HepG2 (cell line): ENCODE measurements at regions not wholly inside any gene's neighbourhood (a gene's known extent, or its start where the extent isn't known, plus 50 kb on each side); places are given as distances from the start of the nearest gene placed in this dataset.

Experiments
- AGO2 ChIP-seq: fragments of 200-400 bp; formaldehyde crosslinking; optimal IDR thresholded peaks from 2 replicates; pipeline ENCODE3; 2017; ENCODE audit warnings: mild to moderate bottlenecking, low read depth, low read length, moderate library complexity
- LCORL ChIP-seq, 2 experiments: fragments of 450-650 bp in 1 of 2; sonication (generic) in 1 of 2; formaldehyde crosslinking in 1 of 2; IDR thresholded peaks; 2 replicates each; pipeline versions ENCODE4 v1.5.0 to v1.6.1; 2017 to 2020; ENCODE audit warnings: antibody characterized with exemption in 1 of 2, missing genetic modification reagents in 1 of 2
- MZF1 ChIP-seq: sonication (generic); formaldehyde crosslinking; IDR thresholded peaks from 2 replicates; pipeline ENCODE4 v1.8.1; 2023; ENCODE audit warnings: mild to moderate bottlenecking, missing genetic modification reagents, borderline replicate concordance
- POLR2A ChIP-seq, 2 experiments: IDR thresholded peaks; 2 replicates each; pipeline ENCODE4 v1.6.1; 2011; ENCODE audit warnings: low read depth in 2 of 2, low read length in 2 of 2, mild to moderate bottlenecking in 1 of 2, moderate library complexity in 1 of 2; ENCODE audit not compliant: insufficient read depth in 1 of 2
- TAF1 ChIP-seq: sonication (generic); formaldehyde crosslinking; IDR thresholded peaks from 2 replicates; pipeline ENCODE4 v1.4.0; 2020; ENCODE audit warnings: missing genetic modification reagents
- ZNF232 ChIP-seq: sonication (generic); formaldehyde crosslinking; IDR thresholded peaks from 2 replicates; pipeline ENCODE4 v1.4.0; 2020; ENCODE audit warnings: missing genetic modification reagents, borderline replicate concordance
- ZNF317 ChIP-seq: sonication (generic); formaldehyde crosslinking; IDR thresholded peaks from 2 replicates; pipeline ENCODE4 v1.5.0; 2020; ENCODE audit warnings: mild to moderate bottlenecking, missing genetic modification reagents
- ZNF354B ChIP-seq: sonication (generic); formaldehyde crosslinking; IDR thresholded peaks from 2 replicates; pipeline ENCODE4 v1.8.0; 2022; ENCODE audit warnings: mild to moderate bottlenecking, missing genetic modification reagents
- ZNF589 ChIP-seq: sonication (generic); formaldehyde crosslinking; conservative IDR thresholded peaks from 2 replicates; pipeline ENCODE4 v1.8.0; 2022; ENCODE audit warnings: mild to moderate bottlenecking, moderate library complexity, missing genetic modification reagents
- TF ChIP-seq, protein P1 (sequence below): sonication (generic); formaldehyde crosslinking; IDR thresholded peaks from 2 replicates; pipeline ENCODE4 v1.5.0; 2020; ENCODE audit warnings: mild to moderate bottlenecking, missing genetic modification reagents, moderate library complexity
- TF ChIP-seq, protein P2 (sequence below): sonication (generic); formaldehyde crosslinking; IDR thresholded peaks from 2 replicates; pipeline ENCODE4 v1.5.0; 2020; ENCODE audit warnings: mild to moderate bottlenecking, missing genetic modification reagents
- TF ChIP-seq, protein P3 (sequence below): sonication (generic); formaldehyde crosslinking; IDR thresholded peaks from 2 replicates; pipeline ENCODE4 v1.8.1; 2022; ENCODE audit warnings: mild to moderate bottlenecking, missing genetic modification reagents
- TF ChIP-seq, protein P4 (sequence below): sonication (generic); formaldehyde crosslinking; IDR thresholded peaks from 2 replicates; pipeline ENCODE4 v1.4.0; 2020; ENCODE audit warnings: low read depth, mild to moderate bottlenecking, missing genetic modification reagents
- TF ChIP-seq, protein P5 (sequence below): sonication (generic); formaldehyde crosslinking; IDR thresholded peaks from 2 replicates; pipeline ENCODE4 v1.4.0; 2020; ENCODE audit warnings: missing genetic modification reagents

DNA sequence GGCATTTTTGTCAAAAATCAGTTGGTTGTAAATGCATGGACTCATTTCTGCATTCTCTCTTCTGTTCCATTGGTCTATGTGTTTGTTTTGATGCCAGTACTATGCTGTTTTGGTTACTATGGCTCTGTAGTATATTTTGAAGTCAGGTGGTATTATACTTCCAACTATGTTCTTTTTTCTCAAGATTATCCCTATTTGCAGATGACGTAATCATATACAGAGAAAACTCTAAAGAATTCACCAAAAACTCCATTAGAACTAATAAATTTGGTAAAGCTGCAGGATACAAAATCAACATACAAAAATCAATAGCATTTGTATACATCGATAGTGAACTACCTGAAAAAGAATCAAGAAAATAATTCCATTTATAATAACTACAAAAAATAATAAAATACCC lies 253.1 kb upstream of the NEGR1 start:
- TF ChIP-seq, protein P1, sequence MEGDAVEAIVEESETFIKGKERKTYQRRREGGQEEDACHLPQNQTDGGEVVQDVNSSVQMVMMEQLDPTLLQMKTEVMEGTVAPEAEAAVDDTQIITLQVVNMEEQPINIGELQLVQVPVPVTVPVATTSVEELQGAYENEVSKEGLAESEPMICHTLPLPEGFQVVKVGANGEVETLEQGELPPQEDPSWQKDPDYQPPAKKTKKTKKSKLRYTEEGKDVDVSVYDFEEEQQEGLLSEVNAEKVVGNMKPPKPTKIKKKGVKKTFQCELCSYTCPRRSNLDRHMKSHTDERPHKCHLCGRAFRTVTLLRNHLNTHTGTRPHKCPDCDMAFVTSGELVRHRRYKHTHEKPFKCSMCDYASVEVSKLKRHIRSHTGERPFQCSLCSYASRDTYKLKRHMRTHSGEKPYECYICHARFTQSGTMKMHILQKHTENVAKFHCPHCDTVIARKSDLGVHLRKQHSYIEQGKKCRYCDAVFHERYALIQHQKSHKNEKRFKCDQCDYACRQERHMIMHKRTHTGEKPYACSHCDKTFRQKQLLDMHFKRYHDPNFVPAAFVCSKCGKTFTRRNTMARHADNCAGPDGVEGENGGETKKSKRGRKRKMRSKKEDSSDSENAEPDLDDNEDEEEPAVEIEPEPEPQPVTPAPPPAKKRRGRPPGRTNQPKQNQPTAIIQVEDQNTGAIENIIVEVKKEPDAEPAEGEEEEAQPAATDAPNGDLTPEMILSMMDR (CRISPR knock-in tag), result no peak
- no peak for TF ChIP-seq POLR2A (IDR thresholded peaks at IDR 0.05; ENCODE audit: insufficient read depth in 1 of 2, low read depth in 2 of 2, low read length in 2 of 2)
- TF ChIP-seq, protein P2, sequence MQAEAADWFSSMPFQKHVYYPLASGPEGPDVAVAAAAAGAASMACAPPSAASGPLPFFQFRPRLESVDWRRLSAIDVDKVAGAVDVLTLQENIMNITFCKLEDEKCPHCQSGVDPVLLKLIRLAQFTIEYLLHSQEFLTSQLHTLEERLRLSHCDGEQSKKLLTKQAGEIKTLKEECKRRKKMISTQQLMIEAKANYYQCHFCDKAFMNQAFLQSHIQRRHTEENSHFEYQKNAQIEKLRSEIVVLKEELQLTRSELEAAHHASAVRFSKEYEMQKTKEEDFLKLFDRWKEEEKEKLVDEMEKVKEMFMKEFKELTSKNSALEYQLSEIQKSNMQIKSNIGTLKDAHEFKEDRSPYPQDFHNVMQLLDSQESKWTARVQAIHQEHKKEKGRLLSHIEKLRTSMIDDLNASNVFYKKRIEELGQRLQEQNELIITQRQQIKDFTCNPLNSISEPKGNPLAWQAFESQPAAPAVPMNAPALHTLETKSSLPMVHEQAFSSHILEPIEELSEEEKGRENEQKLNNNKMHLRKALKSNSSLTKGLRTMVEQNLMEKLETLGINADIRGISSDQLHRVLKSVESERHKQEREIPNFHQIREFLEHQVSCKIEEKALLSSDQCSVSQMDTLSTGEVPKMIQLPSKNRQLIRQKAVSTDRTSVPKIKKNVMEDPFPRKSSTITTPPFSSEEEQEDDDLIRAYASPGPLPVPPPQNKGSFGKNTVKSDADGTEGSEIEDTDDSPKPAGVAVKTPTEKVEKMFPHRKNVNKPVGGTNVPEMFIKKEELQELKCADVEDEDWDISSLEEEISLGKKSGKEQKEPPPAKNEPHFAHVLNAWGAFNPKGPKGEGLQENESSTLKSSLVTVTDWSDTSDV (CRISPR knock-in tag), result no peak
- no peak for TF ChIP-seq MZF1 (CRISPR knock-in tag)
- TF ChIP-seq LCORL (IDR thresholded peaks at IDR 0.05), result no peak
- TF ChIP-seq LCORL (CRISPR knock-in tag; IDR thresholded peaks at IDR 0.05), result no peak
- no peak for TF ChIP-seq AGO2
- TF ChIP-seq, protein P3, sequence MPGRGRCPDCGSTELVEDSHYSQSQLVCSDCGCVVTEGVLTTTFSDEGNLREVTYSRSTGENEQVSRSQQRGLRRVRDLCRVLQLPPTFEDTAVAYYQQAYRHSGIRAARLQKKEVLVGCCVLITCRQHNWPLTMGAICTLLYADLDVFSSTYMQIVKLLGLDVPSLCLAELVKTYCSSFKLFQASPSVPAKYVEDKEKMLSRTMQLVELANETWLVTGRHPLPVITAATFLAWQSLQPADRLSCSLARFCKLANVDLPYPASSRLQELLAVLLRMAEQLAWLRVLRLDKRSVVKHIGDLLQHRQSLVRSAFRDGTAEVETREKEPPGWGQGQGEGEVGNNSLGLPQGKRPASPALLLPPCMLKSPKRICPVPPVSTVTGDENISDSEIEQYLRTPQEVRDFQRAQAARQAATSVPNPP (CRISPR knock-in tag), result no peak
- no peak for TF ChIP-seq ZNF232 (CRISPR knock-in tag)
- no peak for TF ChIP-seq TAF1
- TF ChIP-seq, protein P4, sequence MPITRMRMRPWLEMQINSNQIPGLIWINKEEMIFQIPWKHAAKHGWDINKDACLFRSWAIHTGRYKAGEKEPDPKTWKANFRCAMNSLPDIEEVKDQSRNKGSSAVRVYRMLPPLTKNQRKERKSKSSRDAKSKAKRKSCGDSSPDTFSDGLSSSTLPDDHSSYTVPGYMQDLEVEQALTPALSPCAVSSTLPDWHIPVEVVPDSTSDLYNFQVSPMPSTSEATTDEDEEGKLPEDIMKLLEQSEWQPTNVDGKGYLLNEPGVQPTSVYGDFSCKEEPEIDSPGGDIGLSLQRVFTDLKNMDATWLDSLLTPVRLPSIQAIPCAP, result no peak
- TF ChIP-seq ZNF354B (CRISPR knock-in tag), result no peak
- no peak for TF ChIP-seq ZNF589 (CRISPR knock-in tag)
- no peak for TF ChIP-seq ZNF317 (CRISPR knock-in tag)
- TF ChIP-seq, protein P5, sequence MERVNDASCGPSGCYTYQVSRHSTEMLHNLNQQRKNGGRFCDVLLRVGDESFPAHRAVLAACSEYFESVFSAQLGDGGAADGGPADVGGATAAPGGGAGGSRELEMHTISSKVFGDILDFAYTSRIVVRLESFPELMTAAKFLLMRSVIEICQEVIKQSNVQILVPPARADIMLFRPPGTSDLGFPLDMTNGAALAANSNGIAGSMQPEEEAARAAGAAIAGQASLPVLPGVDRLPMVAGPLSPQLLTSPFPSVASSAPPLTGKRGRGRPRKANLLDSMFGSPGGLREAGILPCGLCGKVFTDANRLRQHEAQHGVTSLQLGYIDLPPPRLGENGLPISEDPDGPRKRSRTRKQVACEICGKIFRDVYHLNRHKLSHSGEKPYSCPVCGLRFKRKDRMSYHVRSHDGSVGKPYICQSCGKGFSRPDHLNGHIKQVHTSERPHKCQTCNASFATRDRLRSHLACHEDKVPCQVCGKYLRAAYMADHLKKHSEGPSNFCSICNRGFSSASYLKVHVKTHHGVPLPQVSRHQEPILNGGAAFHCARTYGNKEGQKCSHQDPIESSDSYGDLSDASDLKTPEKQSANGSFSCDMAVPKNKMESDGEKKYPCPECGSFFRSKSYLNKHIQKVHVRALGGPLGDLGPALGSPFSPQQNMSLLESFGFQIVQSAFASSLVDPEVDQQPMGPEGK (CRISPR knock-in tag), result no peak
